ENCODE measurements at regions not wholly inside any gene's neighbourhood (a gene's known extent, or its start where the extent isn't known, plus 50 kb on each side); places are given as distances from the start of the nearest gene placed in this dataset.

DNA sequence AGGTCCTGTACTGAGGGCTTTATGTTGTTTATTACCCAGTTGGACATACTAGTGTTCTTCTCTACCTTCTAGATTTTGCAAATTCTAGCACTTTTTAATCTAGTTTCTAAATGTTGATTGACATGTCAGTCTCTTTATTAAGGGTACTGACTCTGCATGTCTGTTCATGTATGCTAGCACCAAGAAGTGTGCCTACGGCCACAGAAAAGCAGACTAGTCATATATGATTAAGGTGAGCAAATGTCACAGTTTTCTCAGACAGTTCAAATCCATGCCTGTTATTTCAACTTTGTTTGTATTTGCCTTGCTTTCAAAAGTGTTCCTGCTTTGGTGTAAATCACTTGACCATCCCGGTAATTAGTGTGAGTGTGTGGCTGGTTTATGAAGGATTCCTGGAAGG lies 145.0 kb upstream of the DSEL start:
- H3K4me1 Mint-ChIP-seq (ENCODE audit: low read depth, unreplicated experiment) = no peaks in the 10 kb centered on the region
- TF ChIP-seq, protein P1, sequence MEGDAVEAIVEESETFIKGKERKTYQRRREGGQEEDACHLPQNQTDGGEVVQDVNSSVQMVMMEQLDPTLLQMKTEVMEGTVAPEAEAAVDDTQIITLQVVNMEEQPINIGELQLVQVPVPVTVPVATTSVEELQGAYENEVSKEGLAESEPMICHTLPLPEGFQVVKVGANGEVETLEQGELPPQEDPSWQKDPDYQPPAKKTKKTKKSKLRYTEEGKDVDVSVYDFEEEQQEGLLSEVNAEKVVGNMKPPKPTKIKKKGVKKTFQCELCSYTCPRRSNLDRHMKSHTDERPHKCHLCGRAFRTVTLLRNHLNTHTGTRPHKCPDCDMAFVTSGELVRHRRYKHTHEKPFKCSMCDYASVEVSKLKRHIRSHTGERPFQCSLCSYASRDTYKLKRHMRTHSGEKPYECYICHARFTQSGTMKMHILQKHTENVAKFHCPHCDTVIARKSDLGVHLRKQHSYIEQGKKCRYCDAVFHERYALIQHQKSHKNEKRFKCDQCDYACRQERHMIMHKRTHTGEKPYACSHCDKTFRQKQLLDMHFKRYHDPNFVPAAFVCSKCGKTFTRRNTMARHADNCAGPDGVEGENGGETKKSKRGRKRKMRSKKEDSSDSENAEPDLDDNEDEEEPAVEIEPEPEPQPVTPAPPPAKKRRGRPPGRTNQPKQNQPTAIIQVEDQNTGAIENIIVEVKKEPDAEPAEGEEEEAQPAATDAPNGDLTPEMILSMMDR (IDR thresholded peaks at IDR 0.05; ENCODE audit: partially characterized antibody, unreplicated experiment) = no peak
- no peaks in the 10 kb centered on the region for H3K9me3 Mint-ChIP-seq (ENCODE audit: unreplicated experiment)
- no peaks in the 10 kb centered on the region for H3K36me3 Mint-ChIP-seq (ENCODE audit: unreplicated experiment)
- no peak overlapping the region for H3K4me3 Mint-ChIP-seq (ENCODE audit: unreplicated experiment)
- no peak overlapping the region for H3K27ac Mint-ChIP-seq (ENCODE audit: unreplicated experiment)
- H3K27me3 Mint-ChIP-seq (ENCODE audit: unreplicated experiment) = no peaks in the 10 kb centered on the region
- DNase-seq = no peak

DNA sequence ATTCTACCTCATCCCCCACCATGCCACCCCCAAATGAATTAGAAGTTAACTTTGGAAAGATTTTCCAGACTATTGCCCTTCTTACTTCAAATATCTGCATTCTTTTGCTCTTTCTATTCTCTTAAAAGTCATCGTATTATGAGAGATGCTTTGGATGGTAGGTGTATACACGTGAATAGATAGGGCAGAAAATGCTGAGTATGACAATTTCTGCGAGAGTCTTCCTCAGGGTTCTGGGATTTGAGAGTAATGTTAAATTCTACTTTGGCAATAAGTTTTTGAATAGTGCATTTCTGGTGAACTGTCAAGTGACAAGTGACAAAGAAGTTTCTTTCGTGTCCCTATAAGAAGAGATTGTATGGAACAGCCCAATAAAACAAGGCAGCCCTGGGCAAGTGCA lies 137.6 kb upstream of the DSEL start:
- Mint-ChIP-seq H3K27me3 (ENCODE audit: unreplicated experiment) (no peaks in the 10 kb centered on the region), H3K36me3 (ENCODE audit: unreplicated experiment) (no peaks in the 10 kb centered on the region), H3K4me3 (ENCODE audit: unreplicated experiment) (no peak overlapping the region), H3K4me1 (ENCODE audit: low read depth, unreplicated experiment) (no peaks in the 10 kb centered on the region), H3K9me3 (ENCODE audit: unreplicated experiment) (no peaks in the 10 kb centered on the region), H3K27ac (ENCODE audit: unreplicated experiment) (no peak overlapping the region)
- no peak for DNase-seq
- TF ChIP-seq, protein P1 (IDR thresholded peaks at IDR 0.05; ENCODE audit: partially characterized antibody, unreplicated experiment) = no peak

- H3K9me3 Mint-ChIP-seq (ENCODE audit: unreplicated experiment) = no peaks in the 10 kb centered on the region
- H3K36me3 Mint-ChIP-seq (ENCODE audit: unreplicated experiment) = no peaks in the 10 kb centered on the region
- H3K4me1 Mint-ChIP-seq (ENCODE audit: low read depth, unreplicated experiment) = no peaks in the 10 kb centered on the region
- no peak overlapping the region for H3K27ac Mint-ChIP-seq (ENCODE audit: unreplicated experiment)
- H3K4me3 Mint-ChIP-seq (ENCODE audit: unreplicated experiment) = no peak overlapping the region
- DNase-seq = no peak
- no peaks in the 10 kb centered on the region for H3K27me3 Mint-ChIP-seq (ENCODE audit: unreplicated experiment)
- TF ChIP-seq, protein P1 (IDR thresholded peaks at IDR 0.05; ENCODE audit: partially characterized antibody, unreplicated experiment) = no peak
Measured at GRCh38 chr18:67652288-67652687, 135.8 kb upstream of the DSEL start.

DNA sequence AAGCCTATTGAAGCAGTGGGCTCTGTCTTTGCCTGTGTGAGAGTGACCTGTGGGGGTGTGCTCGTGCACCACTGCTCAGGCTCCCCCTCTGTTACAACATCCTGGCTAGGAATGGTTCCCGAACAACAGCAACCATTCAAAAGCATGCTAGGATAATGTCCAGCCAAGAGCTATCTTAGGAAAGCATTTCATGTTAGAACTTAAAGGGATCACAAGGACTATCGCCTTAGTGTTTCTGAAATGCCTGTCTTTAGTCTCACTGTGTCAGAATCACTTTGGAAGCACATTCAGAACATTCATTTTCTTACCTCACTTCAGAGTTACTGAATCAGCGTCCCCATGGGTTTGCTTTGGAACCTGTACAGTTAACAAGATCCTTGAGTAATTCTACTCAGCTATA lies 134.9 kb upstream of the DSEL start:
- TF ChIP-seq, protein P1 (IDR thresholded peaks at IDR 0.05; ENCODE audit: partially characterized antibody, unreplicated experiment) = no peak
- no peaks in the 10 kb centered on the region for H3K9me3 Mint-ChIP-seq (ENCODE audit: unreplicated experiment)
- H3K36me3 Mint-ChIP-seq (ENCODE audit: unreplicated experiment) = no peaks in the 10 kb centered on the region
- no peak for DNase-seq
- no peaks in the 10 kb centered on the region for H3K4me1 Mint-ChIP-seq (ENCODE audit: low read depth, unreplicated experiment)
- H3K4me3 Mint-ChIP-seq (ENCODE audit: unreplicated experiment) = no peak overlapping the region
- H3K27ac Mint-ChIP-seq (ENCODE audit: unreplicated experiment) = no peak overlapping the region
- H3K27me3 Mint-ChIP-seq (ENCODE audit: unreplicated experiment) = no peaks in the 10 kb centered on the region

DNA sequence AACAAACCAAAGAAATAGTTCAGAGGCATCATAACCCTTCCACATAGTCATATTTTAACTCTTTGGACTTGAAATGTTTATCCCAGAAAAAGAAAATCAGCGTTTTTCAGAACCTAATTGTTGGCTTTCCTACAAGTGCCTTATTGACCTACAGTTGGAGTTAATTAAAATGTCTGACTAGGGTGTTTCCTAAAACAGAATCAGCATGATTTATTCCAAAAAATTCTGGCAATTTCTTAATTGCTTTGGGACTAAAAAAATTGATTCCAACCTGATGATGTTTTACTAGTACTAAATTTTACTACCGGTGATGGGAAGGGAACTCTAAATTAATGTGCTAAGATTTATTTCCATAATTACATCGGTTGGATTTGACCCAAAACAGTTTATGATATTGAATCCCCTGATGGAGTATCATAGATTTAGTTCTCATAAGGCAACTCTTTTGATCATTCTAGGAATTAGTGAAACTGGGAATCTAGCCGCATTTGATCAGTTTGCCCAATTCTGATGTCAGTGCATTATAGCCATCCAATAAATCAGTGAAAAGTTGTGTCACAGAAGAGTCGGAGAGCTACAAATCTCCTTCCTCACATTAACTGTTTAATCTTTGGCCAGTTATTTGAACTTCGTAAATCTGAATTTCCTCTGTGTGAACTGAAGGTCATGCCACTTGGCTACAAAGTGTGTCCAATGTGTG lies 134.3 kb upstream of the DSEL start:
- Mint-ChIP-seq H3K9me3 (ENCODE audit: unreplicated experiment) (no peaks in the 10 kb centered on the region), H3K27me3 (ENCODE audit: unreplicated experiment) (peaks cover 1% of the 10 kb centered on the region), H3K4me1 (ENCODE audit: low read depth, unreplicated experiment) (no peaks in the 10 kb centered on the region), H3K36me3 (ENCODE audit: unreplicated experiment) (no peaks in the 10 kb centered on the region), H3K4me3 (ENCODE audit: unreplicated experiment) (no peak overlapping the region), H3K27ac (ENCODE audit: unreplicated experiment) (no peak overlapping the region)
- no peak for DNase-seq
- TF ChIP-seq, protein P1 (IDR thresholded peaks at IDR 0.05; ENCODE audit: partially characterized antibody, unreplicated experiment) = no peak

Measured in glutamatergic neuron (in vitro differentiated cells).